CD4-positive, alpha-beta T cell (primary cell): ENCODE measurements at regions not wholly inside any gene's neighbourhood (a gene's known extent, or its start where the extent isn't known, plus 50 kb on each side); places are given as distances from the start of the nearest gene placed in this dataset.
"Not testable (repeated sequence)": the region's sequence is repeated elsewhere in the genome, so short reads cannot be mapped to it uniquely, and the experiment has no call there.

ENCODE experiments used
- ATAC-seq: fragments of 200-7000 bp; cut with Tn5 transposase; one replicate; pipeline ENCODE4 v1.10.0; 2022; ENCODE audit warnings: mild to moderate bottlenecking; ENCODE audit not compliant: poor library complexity
- CTCF ChIA-PET: fragments of 350-600 bp; sonication (Branson Sonifier 250); formaldehyde crosslinking; loops from one replicate; lab custom pipeline; 2021; ENCODE audit warnings: antibody characterized with exemption, inconsistent platforms; lab: Charles Lee
- POLR2A ChIA-PET: fragments of 350-600 bp; sonication (Branson Sonifier 250); formaldehyde crosslinking; loops from one replicate; lab custom pipeline; 2021; ENCODE audit warnings: antibody characterized with exemption, inconsistent platforms; lab: Charles Lee
- DNase-seq, 14 experiments: peaks; one replicate each; pipeline ENCODE4 v3.0.0-alpha.2; 2013 to 2020; ENCODE audit warnings: mixed read lengths in 2 of 14
- H3K27ac ChIP-seq, 2 donors: one replicate each; pipeline versions ENCODE4 v1.5.1 to v1.7.0; 2013; ENCODE audit warnings: low read length in 2 of 2, low read depth in 1 of 2, mild to moderate bottlenecking in 1 of 2
- H3K27me3 ChIP-seq, 2 experiments: 1 replicate in 1 of 2; 2 replicates in 1 of 2; pipeline versions ENCODE4 v1.6.1 to v1.7.0; 2013; ENCODE audit warnings: low read length in 2 of 2, control low read depth in 1 of 2, mild to moderate bottlenecking in 1 of 2, moderate library complexity in 1 of 2; ENCODE audit not compliant: insufficient read depth in 2 of 2, control insufficient read depth in 1 of 2
- H3K36me3 ChIP-seq: one replicate; pipeline ENCODE4 v1.6.1; 2013; ENCODE audit warnings: low read length, control low read depth; ENCODE audit not compliant: insufficient read depth
- H3K4me1 ChIP-seq: one replicate; pipeline ENCODE4 v1.6.1; 2013; ENCODE audit warnings: low read length, control low read depth; ENCODE audit not compliant: insufficient read depth
- H3K4me3 ChIP-seq: one replicate; pipeline ENCODE4 v1.5.1; 2013; ENCODE audit warnings: mild to moderate bottlenecking, low read length, moderate library complexity
- H3K9me3 ChIP-seq, 2 experiments: 1 replicate in 1 of 2; 2 replicates in 1 of 2; pipeline versions ENCODE4 v1.6.1 to v1.7.0; 2013; ENCODE audit warnings: low read length in 2 of 2, mild to moderate bottlenecking in 2 of 2, control low read depth in 1 of 2, moderate library complexity in 1 of 2; ENCODE audit not compliant: control insufficient read depth in 1 of 2, insufficient read depth in 1 of 2
- H3K27ac Mint-ChIP-seq: one replicate; pipeline ENCODE4 v1.8.0; 2020; ENCODE audit warnings: mixed read lengths
- H3K27me3 Mint-ChIP-seq: one replicate; pipeline ENCODE4 v1.8.0; 2021; ENCODE audit warnings: mixed read lengths
- H3K36me3 Mint-ChIP-seq: one replicate; pipeline ENCODE4 v1.8.0; 2021; ENCODE audit warnings: low read depth, mixed read lengths
- H3K4me1 Mint-ChIP-seq: one replicate; pipeline ENCODE4 v1.8.0; 2021; ENCODE audit warnings: low read depth, mixed read lengths
- H3K4me3 Mint-ChIP-seq: one replicate; pipeline ENCODE4 v1.8.0; 2020; ENCODE audit warnings: mild to moderate bottlenecking, mixed read lengths
- H3K9me3 Mint-ChIP-seq: one replicate; pipeline ENCODE4 v1.8.0; 2020; ENCODE audit warnings: mixed read lengths
- intact Hi-C, 2 experiments: fragments of 100-400 bp; cut with DNase I in 1 of 2; cut with micrococcal nuclease in 1 of 2; formaldehyde crosslinking; loops; one replicate each; pipeline versions ENCODE4 v1.15.1 to v1.9.0; 2023 to 2025; cut with DNase I, micrococcal nuclease
- TF ChIP-seq, protein P1 (sequence below): fragments of 200-600 bp; IDR thresholded peaks from one replicate; pipeline ENCODE4 v1.8.0; 2022; ENCODE audit warnings: antibody characterized with exemption, mild to moderate bottlenecking

DNA sequence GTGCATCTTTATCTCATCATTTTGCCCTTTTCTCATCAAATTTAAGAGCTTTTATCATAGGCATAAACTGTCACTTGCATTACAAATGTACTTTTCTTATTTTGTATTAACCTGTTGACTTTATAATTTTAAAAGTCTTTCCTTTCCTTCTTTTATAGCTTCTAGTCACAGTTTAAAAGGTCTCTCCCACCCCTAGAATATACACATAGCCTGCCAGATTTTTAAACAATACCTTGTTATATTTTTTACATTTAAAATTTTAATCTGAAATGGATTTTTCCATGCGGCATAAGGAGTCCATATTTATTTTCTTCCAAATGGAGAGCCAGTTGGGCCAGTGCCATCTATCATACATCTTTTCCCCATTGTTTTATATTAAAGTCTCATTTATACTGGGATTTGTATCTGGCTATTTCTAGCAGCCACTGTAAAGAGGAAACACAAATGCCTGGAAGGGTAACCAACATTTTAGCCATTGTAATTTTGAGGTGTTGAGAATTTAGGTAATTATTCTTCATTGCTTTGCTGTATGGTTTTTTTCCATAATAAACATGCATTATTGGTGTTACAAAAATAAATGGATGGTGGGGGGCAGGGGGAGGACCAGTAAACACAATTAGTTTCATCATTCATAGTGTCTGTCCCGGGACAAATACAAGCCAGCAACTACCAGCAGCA is 92.8 kb downstream of the CCDC71L start:
- Mint-ChIP-seq H3K9me3 (no peaks in the 10 kb centered on the region), H3K4me1 (no peaks in the 10 kb centered on the region), H3K36me3 (no peaks in the 10 kb centered on the region), H3K4me3 (no peak overlapping the region), H3K27me3 (no peaks in the 10 kb centered on the region), H3K27ac (no peak overlapping the region)
- no peak for DNase-seq
- H3K27ac ChIP-seq: no peak overlapping the region
- H3K4me1 ChIP-seq: no peaks in the 10 kb centered on the region
- intact Hi-C loops: no loop called here
- H3K9me3 ChIP-seq: no peaks in the 10 kb centered on the region
- ChIA-PET CTCF (no interaction called here), POLR2A (no interaction called here)
- H3K4me3 ChIP-seq: no peak overlapping the region
- H3K27me3 ChIP-seq: peaks cover 0 to 2% of the 10 kb centered on the region in 2 experiments
- no peak for ATAC-seq
- TF ChIP-seq, protein P1, sequence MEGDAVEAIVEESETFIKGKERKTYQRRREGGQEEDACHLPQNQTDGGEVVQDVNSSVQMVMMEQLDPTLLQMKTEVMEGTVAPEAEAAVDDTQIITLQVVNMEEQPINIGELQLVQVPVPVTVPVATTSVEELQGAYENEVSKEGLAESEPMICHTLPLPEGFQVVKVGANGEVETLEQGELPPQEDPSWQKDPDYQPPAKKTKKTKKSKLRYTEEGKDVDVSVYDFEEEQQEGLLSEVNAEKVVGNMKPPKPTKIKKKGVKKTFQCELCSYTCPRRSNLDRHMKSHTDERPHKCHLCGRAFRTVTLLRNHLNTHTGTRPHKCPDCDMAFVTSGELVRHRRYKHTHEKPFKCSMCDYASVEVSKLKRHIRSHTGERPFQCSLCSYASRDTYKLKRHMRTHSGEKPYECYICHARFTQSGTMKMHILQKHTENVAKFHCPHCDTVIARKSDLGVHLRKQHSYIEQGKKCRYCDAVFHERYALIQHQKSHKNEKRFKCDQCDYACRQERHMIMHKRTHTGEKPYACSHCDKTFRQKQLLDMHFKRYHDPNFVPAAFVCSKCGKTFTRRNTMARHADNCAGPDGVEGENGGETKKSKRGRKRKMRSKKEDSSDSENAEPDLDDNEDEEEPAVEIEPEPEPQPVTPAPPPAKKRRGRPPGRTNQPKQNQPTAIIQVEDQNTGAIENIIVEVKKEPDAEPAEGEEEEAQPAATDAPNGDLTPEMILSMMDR: no peak
- H3K36me3 ChIP-seq: no peaks in the 10 kb centered on the region

DNA sequence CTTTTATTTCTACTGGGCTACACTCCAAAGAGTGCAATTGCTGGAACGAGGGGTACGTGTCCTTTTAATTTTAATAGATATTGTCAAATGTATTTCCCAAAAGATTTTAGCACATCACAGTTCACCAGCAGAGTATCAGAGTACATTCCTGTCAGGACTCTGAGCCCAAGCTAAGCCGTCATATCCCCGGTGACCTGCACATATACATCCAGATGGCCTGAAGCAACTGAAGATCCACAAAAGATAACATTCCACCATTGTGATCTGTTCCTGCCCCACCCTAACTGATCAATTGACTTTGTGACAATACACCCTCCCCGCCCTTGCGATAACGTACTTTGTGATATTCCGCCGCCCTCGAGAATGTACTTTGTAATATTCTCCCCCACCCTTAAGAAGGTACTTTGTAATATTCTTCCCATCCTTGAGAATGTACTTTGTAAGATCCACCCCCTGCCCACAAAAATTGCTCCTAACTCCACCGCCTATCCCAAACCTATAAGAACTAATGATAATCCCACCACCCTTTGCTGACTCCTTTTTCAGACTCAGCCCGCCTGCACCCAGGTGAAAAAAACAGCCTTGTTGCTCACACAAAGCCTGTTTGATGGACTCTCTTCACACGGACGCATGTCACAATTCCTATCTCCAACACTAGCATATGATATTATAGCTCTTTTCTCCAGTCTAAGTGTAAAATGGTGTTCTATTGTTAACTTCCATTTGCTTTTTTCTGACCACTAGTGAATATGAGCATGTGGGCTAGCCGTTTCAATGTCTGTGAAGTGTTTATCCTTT is 93.6 kb downstream of the CCDC71L start:
- H3K27ac Mint-ChIP-seq, ATAC-seq, H3K36me3 Mint-ChIP-seq, H3K4me1 ChIP-seq, DNase-seq, H3K4me3 Mint-ChIP-seq, H3K4me1 Mint-ChIP-seq, POLR2A ChIA-PET, H3K27ac ChIP-seq, H3K27me3 Mint-ChIP-seq, H3K9me3 ChIP-seq, H3K36me3 ChIP-seq, CTCF ChIA-PET, H3K27me3 ChIP-seq, H3K9me3 Mint-ChIP-seq, H3K4me3 ChIP-seq, intact Hi-C loops: not testable (repeated sequence)

DNA sequence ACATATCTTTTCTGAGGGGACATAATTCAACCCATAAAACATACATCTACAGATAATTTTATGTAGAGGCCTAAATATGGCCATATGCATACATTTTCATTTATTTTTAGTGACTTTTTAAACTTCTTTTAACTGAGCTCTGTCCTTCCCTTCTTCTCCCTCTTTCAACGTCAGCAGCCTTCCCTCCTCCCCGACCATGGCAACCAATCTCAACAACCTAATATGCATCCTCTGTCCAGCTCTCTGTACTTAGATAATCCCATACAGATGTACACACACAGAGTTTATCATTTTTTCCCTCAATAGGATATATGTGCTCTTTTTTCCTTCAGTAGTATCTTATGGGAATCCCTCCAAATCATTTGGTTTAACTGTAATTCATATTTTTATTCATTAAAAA is 94.3 kb downstream of the CCDC71L start:
- no peak overlapping the region for H3K27ac ChIP-seq
- Mint-ChIP-seq H3K4me3 (no peak overlapping the region), H3K36me3 (no peaks in the 10 kb centered on the region), H3K27ac (no peak overlapping the region), H3K27me3 (no peaks in the 10 kb centered on the region), H3K9me3 (no peaks in the 10 kb centered on the region), H3K4me1 (no peaks in the 10 kb centered on the region)
- no peaks in the 10 kb centered on the region for H3K9me3 ChIP-seq
- TF ChIP-seq, protein P1: no peak
- no peak overlapping the region for H3K4me3 ChIP-seq
- H3K36me3 ChIP-seq: no peaks in the 10 kb centered on the region
- ChIA-PET CTCF (no interaction called here), POLR2A (no interaction called here)
- H3K4me1 ChIP-seq: no peaks in the 10 kb centered on the region
- intact Hi-C loops: no loop called here
- no peak for ATAC-seq
- H3K27me3 ChIP-seq: no peaks in the 10 kb centered on the region
- DNase-seq: no peak
